ENCODE measurements at regions not wholly inside any gene's neighbourhood (a gene's known extent, or its start where the extent isn't known, plus 50 kb on each side); places are given as distances from the start of the nearest gene placed in this dataset.

- H3K27me3 ChIP-seq (replicated peaks in 1 of 4; ENCODE audit: control extremely low read depth in 1 of 4, control insufficient read depth in 3 of 4, insufficient read depth in 4 of 4, low read length in 3 of 4) = no peaks in the 10 kb centered on the region
- no peak for DNase-seq
- TF ChIP-seq EZH2 (IDR thresholded peaks at IDR 0.05; ENCODE audit: borderline replicate concordance, insufficient read depth, low read depth, low read length, poor library complexity, severe bottlenecking) (no peak), CTCF (IDR thresholded peaks at IDR 0.05) (no peak)
- Mint-ChIP-seq H3K27me3 (no peaks in the 10 kb centered on the region), H3K27ac (no peak overlapping the region), H3K4me3 (no peak overlapping the region), H3K9me3 (ENCODE audit: insufficient read depth) (no peaks in the 10 kb centered on the region), H3K4me1 (no peaks in the 10 kb centered on the region)
- H2AFZ ChIP-seq (ENCODE audit: insufficient read depth, low read depth, low read length, poor library complexity, severe bottlenecking) = no peak overlapping the region
- ChIA-PET POLR2A (no interaction called here), CTCF (no interaction called here)
- no peaks in the 10 kb centered on the region for H3K4me1 ChIP-seq (ENCODE audit: control insufficient read depth in 2 of 2, insufficient read depth in 2 of 2, low read length in 2 of 2)
- H3K4me3 ChIP-seq (ENCODE audit: control extremely low read depth in 1 of 5, extremely low read depth in 1 of 5, insufficient read depth in 1 of 5, low read depth in 2 of 5, low read length in 4 of 5) = no peak overlapping the region
- intact Hi-C loops (cut with micrococcal nuclease) = no loop called here
- H3K79me2 ChIP-seq (ENCODE audit: control insufficient read depth, insufficient read depth, low read length) = no peaks in the 10 kb centered on the region
- no peaks in the 10 kb centered on the region for H3K36me3 ChIP-seq (replicated peaks in 1 of 2; ENCODE audit: control extremely low read depth in 1 of 2, control insufficient read depth in 1 of 2, extremely low read depth in 1 of 2, insufficient read depth in 2 of 2, low read length in 1 of 2)
- H3K27ac ChIP-seq (ENCODE audit: low read length in 2 of 2) = no peak overlapping the region
- no peak for ATAC-seq (ENCODE audit: low read depth)
- no peaks in the 10 kb centered on the region for H3K9me3 ChIP-seq (ENCODE audit: control extremely low read depth in 1 of 3, control insufficient read depth in 2 of 3, insufficient read depth in 1 of 3, low read length in 2 of 3)
- no peak overlapping the region for H3K9ac ChIP-seq (ENCODE audit: low read length)
- no peak overlapping the region for H3K4me2 ChIP-seq (replicated peaks; ENCODE audit: low read depth, low read length, poor library complexity, severe bottlenecking)
- no peaks in the 10 kb centered on the region for H4K20me1 ChIP-seq (ENCODE audit: control insufficient read depth, insufficient read depth, low read length, poor library complexity, severe bottlenecking)
- 60% methylated on average over 1 of the region's 6 CpGs for WGBS (ENCODE audit: insufficient coverage)
These were observed 378.9 kb downstream of the SMARCA1 start for GRCh38 chrX:129144172-129145038.

GRCh38 chrX:129139837-129140598 is 383.3 kb downstream of the SMARCA1 start:
- H3K4me1 Mint-ChIP-seq = no peaks in the 10 kb centered on the region
- H3K27ac Mint-ChIP-seq = no peak overlapping the region
- CTCF ChIA-PET = no interaction called here
- H3K27me3 Mint-ChIP-seq = no peaks in the 10 kb centered on the region
- H3K4me3 ChIP-seq (ENCODE audit: control extremely low read depth in 1 of 5, extremely low read depth in 1 of 5, insufficient read depth in 1 of 5, low read depth in 2 of 5, low read length in 4 of 5) = no peak overlapping the region
- no peaks in the 10 kb centered on the region for H3K9me3 ChIP-seq (ENCODE audit: control extremely low read depth in 1 of 3, control insufficient read depth in 2 of 3, insufficient read depth in 1 of 3, low read length in 2 of 3)
- DNase-seq (no peak), ATAC-seq (ENCODE audit: low read depth) (no peak)
- TF ChIP-seq CTCF (IDR thresholded peaks at IDR 0.05) (no peak), EZH2 (IDR thresholded peaks at IDR 0.05; ENCODE audit: borderline replicate concordance, insufficient read depth, low read depth, low read length, poor library complexity, severe bottlenecking) (no peak)
- H3K9ac ChIP-seq (ENCODE audit: low read length) = no peak overlapping the region
- no peaks in the 10 kb centered on the region for H3K4me1 ChIP-seq (ENCODE audit: control insufficient read depth in 2 of 2, insufficient read depth in 2 of 2, low read length in 2 of 2)
- no peak overlapping the region for H2AFZ ChIP-seq (ENCODE audit: insufficient read depth, low read depth, low read length, poor library complexity, severe bottlenecking)
- intact Hi-C loops (cut with micrococcal nuclease) = no loop called here
- H3K27me3 ChIP-seq (replicated peaks in 1 of 4; ENCODE audit: control extremely low read depth in 1 of 4, control insufficient read depth in 3 of 4, insufficient read depth in 4 of 4, low read length in 3 of 4) = no peaks in the 10 kb centered on the region
- H3K4me2 ChIP-seq (replicated peaks; ENCODE audit: low read depth, low read length, poor library complexity, severe bottlenecking) = no peak overlapping the region
- no peak overlapping the region for H3K4me3 Mint-ChIP-seq
- no peaks in the 10 kb centered on the region for H3K36me3 ChIP-seq (replicated peaks in 1 of 2; ENCODE audit: control extremely low read depth in 1 of 2, control insufficient read depth in 1 of 2, extremely low read depth in 1 of 2, insufficient read depth in 2 of 2, low read length in 1 of 2)
- H4K20me1 ChIP-seq (ENCODE audit: control insufficient read depth, insufficient read depth, low read length, poor library complexity, severe bottlenecking) = no peaks in the 10 kb centered on the region
- H3K79me2 ChIP-seq (ENCODE audit: control insufficient read depth, insufficient read depth, low read length) = no peaks in the 10 kb centered on the region
- no peaks in the 10 kb centered on the region for H3K9me3 Mint-ChIP-seq (ENCODE audit: insufficient read depth)
- POLR2A ChIA-PET = no interaction called here
- H3K27ac ChIP-seq (ENCODE audit: low read length in 2 of 2) = no peak overlapping the region
